H9 (cell line): ENCODE measurements at regions not wholly inside any gene's neighbourhood (a gene's known extent, or its start where the extent isn't known, plus 50 kb on each side); places are given as distances from the start of the nearest gene placed in this dataset.
"Not testable (repeated sequence)": the region's sequence is repeated elsewhere in the genome, so short reads cannot be mapped to it uniquely, and the experiment has no call there.

Experiments used
- DNase-seq: peaks from one replicate; pipeline ENCODE4 v3.0.0-alpha.2; 2017
- H2AFZ ChIP-seq: one replicate; pipeline ENCODE4 v1.6.1; 2013; ENCODE audit warnings: mild to moderate bottlenecking, low read length, control low read depth, moderate library complexity
- H2AK5ac ChIP-seq: 2 replicates; pipeline ENCODE4 v1.6.1; 2013; ENCODE audit warnings: low read length, control low read depth, mixed read lengths; ENCODE audit not compliant: insufficient read length
- H2BK120ac ChIP-seq: one replicate; pipeline ENCODE4 v1.6.1; 2013; ENCODE audit warnings: low read depth, mild to moderate bottlenecking, low read length, control low read depth, inconsistent platforms; ENCODE audit not compliant: poor library complexity, severe bottlenecking
- H2BK12ac ChIP-seq: 2 replicates; pipeline ENCODE4 v1.6.1; 2013; ENCODE audit warnings: low read length, control low read depth, mixed read lengths, low read depth; ENCODE audit not compliant: insufficient read length
- H2BK15ac ChIP-seq: 2 replicates; pipeline ENCODE4 v1.6.1; 2013; ENCODE audit warnings: low read depth, low read length, control low read depth
- H2BK20ac ChIP-seq: one replicate; pipeline ENCODE4 v1.6.1; 2013; ENCODE audit warnings: low read depth, mild to moderate bottlenecking, low read length, control low read depth, inconsistent platforms; ENCODE audit not compliant: poor library complexity, severe bottlenecking
- H2BK5ac ChIP-seq: 2 replicates; pipeline ENCODE4 v1.6.1; 2013; ENCODE audit warnings: low read length, control low read depth, mixed read lengths; ENCODE audit not compliant: insufficient read length
- H3K14ac ChIP-seq: 2 replicates; pipeline ENCODE4 v1.6.1; 2013; ENCODE audit warnings: low read length, control low read depth; ENCODE audit not compliant: insufficient read depth
- H3K18ac ChIP-seq: 2 replicates; pipeline ENCODE4 v1.6.1; 2013; ENCODE audit warnings: low read depth, mild to moderate bottlenecking, mixed read lengths, low read length, control low read depth; ENCODE audit not compliant: insufficient read length
- H3K23ac ChIP-seq: 2 replicates; pipeline ENCODE4 v1.6.1; 2013; ENCODE audit warnings: low read length, control low read depth, mixed read lengths, low read depth; ENCODE audit not compliant: insufficient read length
- H3K23me2 ChIP-seq: 2 replicates; pipeline ENCODE4 v1.6.1; 2013; ENCODE audit warnings: low read depth, mild to moderate bottlenecking, mixed read lengths, low read length, control low read depth; ENCODE audit not compliant: insufficient read length, poor library complexity, severe bottlenecking
- H3K27ac ChIP-seq: 2 replicates; pipeline ENCODE4 v1.5.1; 2013; ENCODE audit warnings: low read length, control low read depth, mixed read lengths, low read depth; ENCODE audit not compliant: insufficient read length
- H3K27me3 ChIP-seq: 2 replicates; pipeline ENCODE4 v1.6.1; 2013; ENCODE audit warnings: low read length, control low read depth, inconsistent platforms; ENCODE audit not compliant: insufficient read depth
- H3K4ac ChIP-seq: 2 replicates; pipeline ENCODE4 v1.6.1; 2013; ENCODE audit warnings: low read depth, mild to moderate bottlenecking, control low read depth, inconsistent platforms, low read length, moderate library complexity
- H3K4me1 ChIP-seq: 2 replicates; pipeline ENCODE4 v1.6.1; 2013; ENCODE audit warnings: low read length, control low read depth, inconsistent platforms; ENCODE audit not compliant: insufficient read depth
- H3K4me2 ChIP-seq: 2 replicates; pipeline ENCODE4 v1.6.1; 2013; ENCODE audit warnings: low read length, control low read depth, mixed read lengths; ENCODE audit not compliant: insufficient read length, insufficient read depth
- H3K56ac ChIP-seq: 2 replicates; pipeline ENCODE4 v1.6.1; 2013; ENCODE audit warnings: low read depth, mild to moderate bottlenecking, mixed read lengths, low read length, control low read depth; ENCODE audit not compliant: insufficient read length
- H3K79me1 ChIP-seq: 2 replicates; pipeline ENCODE4 v1.6.1; 2013; ENCODE audit warnings: low read depth, mild to moderate bottlenecking, moderate library complexity, low read length, control low read depth, inconsistent platforms; ENCODE audit not compliant: insufficient read depth, poor library complexity, severe bottlenecking
- H3K79me2 ChIP-seq: 2 replicates; pipeline ENCODE4 v1.6.1; 2013; ENCODE audit warnings: low read length, control low read depth, inconsistent platforms; ENCODE audit not compliant: insufficient read depth
- H3K9ac ChIP-seq: 2 replicates; pipeline ENCODE4 v1.6.1; 2013; ENCODE audit warnings: low read length, control low read depth, mixed read lengths; ENCODE audit not compliant: insufficient read length; ENCODE audit errors: extremely low read depth
- H3K9me3 ChIP-seq: one replicate; pipeline ENCODE4 v1.6.1; 2013; ENCODE audit warnings: low read depth, low read length, inconsistent platforms; ENCODE audit not compliant: control insufficient read depth
- H3T11ph ChIP-seq: one replicate; pipeline ENCODE4 v1.6.1; 2013; ENCODE audit warnings: mild to moderate bottlenecking, low read length, control low read depth, inconsistent platforms
- H4K20me1 ChIP-seq: one replicate; pipeline ENCODE4 v1.6.1; 2013; ENCODE audit not compliant: control insufficient read depth, insufficient read length, insufficient read depth
- H4K5ac ChIP-seq: 2 replicates; pipeline ENCODE4 v1.6.1; 2013; ENCODE audit warnings: low read depth, mild to moderate bottlenecking, mixed read lengths, low read length, control low read depth; ENCODE audit not compliant: insufficient read length
- H4K8ac ChIP-seq: replicated peaks from 2 replicates; pipeline ENCODE4 v1.6.1; 2013; ENCODE audit warnings: low read length, control low read depth, mixed read lengths, low read depth; ENCODE audit not compliant: insufficient read length
- H4K91ac ChIP-seq: 2 replicates; pipeline ENCODE4 v1.6.1; 2013; ENCODE audit warnings: low read depth, mild to moderate bottlenecking, moderate library complexity, mixed read lengths, low read length, control low read depth; ENCODE audit not compliant: insufficient read length
- H3K27ac Mint-ChIP-seq, 3 experiments: 2 replicates in 2 of 3; 3 replicates in 1 of 3; pipeline ENCODE4 v1.8.0; 2020 to 2021; ENCODE audit warnings: mixed read lengths in 3 of 3, mild to moderate bottlenecking in 1 of 3, moderate library complexity in 1 of 3
- H3K27me3 Mint-ChIP-seq: 2 replicates; pipeline ENCODE4 v1.8.0; 2021; ENCODE audit warnings: low read depth, mild to moderate bottlenecking, moderate library complexity, mixed read lengths
- H3K36me3 Mint-ChIP-seq, 3 experiments: 2 replicates in 2 of 3; 3 replicates in 1 of 3; pipeline ENCODE4 v1.8.0; 2020 to 2021; ENCODE audit warnings: low read depth in 3 of 3, mixed read lengths in 3 of 3; ENCODE audit not compliant: insufficient read depth in 1 of 3
- H3K4me1 Mint-ChIP-seq, 2 experiments: 2 replicates each; pipeline ENCODE4 v1.8.0; 2020; ENCODE audit warnings: mixed read lengths in 2 of 2
- H3K4me3 Mint-ChIP-seq, 2 experiments: 2 replicates in 1 of 2; 3 replicates in 1 of 2; pipeline ENCODE4 v1.8.0; 2020 to 2021; ENCODE audit warnings: mild to moderate bottlenecking in 2 of 2, mixed read lengths in 2 of 2, moderate library complexity in 1 of 2
- H3K9me3 Mint-ChIP-seq, 2 experiments: 2 replicates in 1 of 2; 3 replicates in 1 of 2; pipeline ENCODE4 v1.8.0; 2020; ENCODE audit warnings: mild to moderate bottlenecking in 2 of 2, mixed read lengths in 2 of 2, moderate library complexity in 1 of 2
- WGBS: extraction: QIAGEN DNeasy Blood & Tissue Kit; methylation state at CpG from one replicate; pipeline ENCODE4 v1.1.7; 2013; ENCODE audit warnings: missing lambda C conversion rate, low lambda C conversion rate, mixed read lengths; ENCODE audit not compliant: insufficient read length; ENCODE audit errors: extremely low coverage; 5-methylcytosine and 5-hydroxymethylcytosine counted together
- TF ChIP-seq, protein P1 (sequence below): fragments of 200-600 bp; sonication (generic); conservative IDR thresholded peaks from 3 replicates; pipeline ENCODE4 v1.8.0; 2021; ENCODE audit warnings: antibody characterized with exemption, mild to moderate bottlenecking

DNA sequence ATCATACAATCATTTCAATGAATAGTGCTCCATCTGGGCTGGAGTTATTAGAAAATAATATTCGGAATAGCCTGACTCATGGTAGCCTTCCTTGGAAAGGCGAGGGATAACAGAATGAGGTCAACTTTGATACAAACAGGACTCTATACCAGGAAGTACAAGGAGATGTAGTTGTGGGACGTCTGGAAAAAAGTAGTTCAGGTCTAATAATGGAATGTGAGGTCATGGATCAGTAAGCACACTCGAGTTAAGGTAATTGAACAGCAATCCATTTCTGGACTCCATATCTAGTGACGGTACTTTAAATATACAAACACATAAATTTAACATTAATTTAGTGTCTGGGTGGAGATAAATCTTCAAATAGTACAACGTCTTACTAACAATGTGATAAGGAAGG lies 1204.0 kb upstream of the ADGRB3 start:
- Histone ChIP-seq H3K4me2 (no peak overlapping the region), H3K23ac (no peak overlapping the region)
- no peaks in the 10 kb centered on the region for H3K4me1 Mint-ChIP-seq

DNA sequence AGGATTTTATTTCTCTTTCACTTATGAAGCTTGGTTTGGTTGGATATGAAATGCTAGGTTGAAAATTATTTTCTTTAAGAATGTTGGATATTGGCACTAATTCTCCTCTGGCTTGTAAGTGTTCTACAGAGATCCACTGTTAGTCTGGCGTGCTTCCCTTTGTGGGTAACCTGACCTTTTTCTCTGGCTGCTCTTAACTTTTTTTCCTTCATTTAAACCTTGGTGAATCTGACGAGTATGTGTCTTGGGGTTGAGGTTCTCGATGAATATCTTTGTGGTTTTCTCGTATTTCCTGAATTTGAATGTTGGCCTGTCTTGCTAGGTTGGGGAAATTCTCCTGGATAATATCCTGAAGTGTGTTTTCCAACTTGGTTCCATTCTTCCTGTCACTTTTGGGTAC lies 1208.4 kb upstream of the ADGRB3 start:
- not testable (repeated sequence) for H3K36me3 Mint-ChIP-seq, H2BK5ac ChIP-seq, H4K91ac ChIP-seq, H4K5ac ChIP-seq, H3K4me3 Mint-ChIP-seq, H3K9ac ChIP-seq, DNase-seq, H3K9me3 ChIP-seq, H2BK120ac ChIP-seq, H3K14ac ChIP-seq, H3K79me2 ChIP-seq, H2BK20ac ChIP-seq, H2AK5ac ChIP-seq, H3K27me3 ChIP-seq, H3K56ac ChIP-seq, H3K4ac ChIP-seq, H3K9me3 Mint-ChIP-seq, H3K4me2 ChIP-seq, H3K23ac ChIP-seq, H3K4me1 Mint-ChIP-seq, H2BK15ac ChIP-seq, H3K23me2 ChIP-seq, H3T11ph ChIP-seq, H3K27me3 Mint-ChIP-seq, H4K8ac ChIP-seq, H2AFZ ChIP-seq, H3K18ac ChIP-seq, H2BK12ac ChIP-seq, H3K79me1 ChIP-seq, H3K27ac ChIP-seq, H3K4me1 ChIP-seq, H4K20me1 ChIP-seq
- no CpG with 5 or more reads among the region's 4 CpGs for WGBS
- H3K27ac Mint-ChIP-seq = 0 out of 7 replicates have a peak overlapping the region, but pooled peaks of 1 of the 3 experiments have one; percentile 21

More for the DNA sequence above, 1204.0 kb upstream of the ADGRB3 start:
- H3K27ac ChIP-seq = no peak overlapping the region
- H2BK12ac ChIP-seq = no peak overlapping the region
- TF ChIP-seq, protein P1, sequence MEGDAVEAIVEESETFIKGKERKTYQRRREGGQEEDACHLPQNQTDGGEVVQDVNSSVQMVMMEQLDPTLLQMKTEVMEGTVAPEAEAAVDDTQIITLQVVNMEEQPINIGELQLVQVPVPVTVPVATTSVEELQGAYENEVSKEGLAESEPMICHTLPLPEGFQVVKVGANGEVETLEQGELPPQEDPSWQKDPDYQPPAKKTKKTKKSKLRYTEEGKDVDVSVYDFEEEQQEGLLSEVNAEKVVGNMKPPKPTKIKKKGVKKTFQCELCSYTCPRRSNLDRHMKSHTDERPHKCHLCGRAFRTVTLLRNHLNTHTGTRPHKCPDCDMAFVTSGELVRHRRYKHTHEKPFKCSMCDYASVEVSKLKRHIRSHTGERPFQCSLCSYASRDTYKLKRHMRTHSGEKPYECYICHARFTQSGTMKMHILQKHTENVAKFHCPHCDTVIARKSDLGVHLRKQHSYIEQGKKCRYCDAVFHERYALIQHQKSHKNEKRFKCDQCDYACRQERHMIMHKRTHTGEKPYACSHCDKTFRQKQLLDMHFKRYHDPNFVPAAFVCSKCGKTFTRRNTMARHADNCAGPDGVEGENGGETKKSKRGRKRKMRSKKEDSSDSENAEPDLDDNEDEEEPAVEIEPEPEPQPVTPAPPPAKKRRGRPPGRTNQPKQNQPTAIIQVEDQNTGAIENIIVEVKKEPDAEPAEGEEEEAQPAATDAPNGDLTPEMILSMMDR = no peak
- no peaks in the 10 kb centered on the region for H3K27me3 ChIP-seq
- H3K9ac ChIP-seq = no peak overlapping the region
- H2BK5ac ChIP-seq = no peak overlapping the region
- H3K9me3 ChIP-seq = no peaks in the 10 kb centered on the region
- no peak for DNase-seq
- H3K56ac ChIP-seq = no peak overlapping the region
- H3K4ac ChIP-seq = no peak overlapping the region
- H2BK15ac ChIP-seq = no peak overlapping the region
- peaks cover 0 to 4% of the 10 kb centered on the region in 2 experiments; a peak in 2 of 5 replicates for H3K9me3 Mint-ChIP-seq
- no peak overlapping the region for H3K27ac Mint-ChIP-seq
- no peak overlapping the region for H4K91ac ChIP-seq
- H3K4me1 ChIP-seq = no peaks in the 10 kb centered on the region
- H3K27me3 Mint-ChIP-seq = no peaks in the 10 kb centered on the region
- H3K4me3 Mint-ChIP-seq = no peak overlapping the region
- no peaks in the 10 kb centered on the region for H3K23me2 ChIP-seq
- no peaks in the 10 kb centered on the region for H3K79me1 ChIP-seq
- no peaks in the 10 kb centered on the region for H4K20me1 ChIP-seq
- no peak overlapping the region for H4K5ac ChIP-seq
- peaks cover 0 to 4% (median 0%) of the 10 kb centered on the region in 3 experiments; a peak in 1 of 7 replicates for H3K36me3 Mint-ChIP-seq
- H2BK120ac ChIP-seq = no peak overlapping the region
- H2AK5ac ChIP-seq = no peak overlapping the region
- H3K79me2 ChIP-seq = no peaks in the 10 kb centered on the region
- H3K18ac ChIP-seq = no peak overlapping the region
- no peak overlapping the region for H2BK20ac ChIP-seq
- H2AFZ ChIP-seq = no peak overlapping the region
- H3T11ph ChIP-seq = no peak overlapping the region
- no CpG with 5 or more reads among the region's 6 CpGs for WGBS
- H4K8ac ChIP-seq = no peak overlapping the region
- H3K14ac ChIP-seq = no peak overlapping the region
